ENCODE measurements at regions not wholly inside any gene's neighbourhood (a gene's known extent, or its start where the extent isn't known, plus 50 kb on each side); places are given as distances from the start of the nearest gene placed in this dataset.

- H3K9ac ChIP-seq (ENCODE audit: low read length), result no peak overlapping the region
- RAD21 ChIA-PET (ENCODE audit: low non-redundant PET in 1 of 2, low total read pairs in 2 of 2, uncharacterized antibody in 2 of 2, unreplicated experiment in 2 of 2), result interaction anchor here (0.7 to 0.9 kb wide), 2 partner anchors 14 to 186 kb away, joined by 3 read pairs; no protein-coding TSS in a partner anchor
- H3K4me1 ChIP-seq (ENCODE audit: control insufficient read depth in 1 of 2, insufficient read depth in 2 of 2, low read length in 2 of 2), result peaks cover 2 to 19% of the 10 kb centered on the region in 2 experiments; a peak in 3 of 4 replicates
- H3K36me3 ChIP-seq (ENCODE audit: control insufficient read depth in 1 of 2, insufficient read depth in 2 of 2, low read length in 2 of 2), result no peaks in the 10 kb centered on the region
- DNase-seq (ENCODE audit: low read depth, low spot score) (peak; percentile 41), ATAC-seq (peak; percentile 100)
- H2AFZ ChIP-seq (ENCODE audit: low read depth, low read length, poor library complexity, severe bottlenecking), result peak overlapping the region; percentile 98
- CTCF ChIA-PET, result interaction anchor here (0.8 to 1.9 kb wide), 10 partner anchors 11 to 291 kb away, joined by 3 to 14 read pairs (median 5); partner anchors contain the start of gene NFE2L3
- H3K27me3 ChIP-seq (ENCODE audit: insufficient read depth, low read length), result no peaks in the 10 kb centered on the region
- intact Hi-C loops (cut with micrococcal nuclease), result loop anchor here (2.0 to 5.0 kb wide), 2 partner anchors 284 to 1082 kb away; no protein-coding TSS in a partner anchor
- POLR2A ChIA-PET, result interaction anchor here (0.7 to 1.4 kb wide), 3 partner anchors 73 to 213 kb away, joined by 3 to 5 read pairs (median 3); partner anchors contain the start of genes NFE2L3 and SNX10
- H4K20me1 ChIP-seq (ENCODE audit: insufficient read depth), result no peaks in the 10 kb centered on the region
- peak overlapping the region; percentile 76 for H3K4me2 ChIP-seq (ENCODE audit: low read length)
- no TSS peak for BruUV-seq (replicated peaks)
- H3K79me2 ChIP-seq (ENCODE audit: insufficient read depth, low read length), result no peaks in the 10 kb centered on the region
- no peaks in the 10 kb centered on the region for H3K9me3 ChIP-seq (ENCODE audit: control insufficient read depth in 1 of 2, insufficient read depth in 1 of 2, low read depth in 1 of 2, low read length in 2 of 2)
- no peaks in the 10 kb centered on the region for H3K9me2 ChIP-seq (ENCODE audit: insufficient read depth)
- peak overlapping the region; percentile 16 to 43 for H3K4me3 ChIP-seq (replicated peaks in 1 of 2; ENCODE audit: low read depth in 1 of 2, low read length in 2 of 2)
- H3K27ac ChIP-seq (ENCODE audit: low read depth, low read length), result no peak overlapping the region
- no peak for TF ChIP-seq SRF (IDR thresholded peaks at IDR 0.05; ENCODE audit: low read depth)
- TF ChIP-seq POLR2A (IDR thresholded peaks at IDR 0.05; ENCODE audit: borderline replicate concordance, extremely low read depth, insufficient read depth, insufficient read length), result no peak
- no peak for TF ChIP-seq ELF1 (IDR thresholded peaks at IDR 0.05; ENCODE audit: borderline replicate concordance, low read depth)
- no peak for TF ChIP-seq JUND (IDR thresholded peaks at IDR 0.05)
- TF ChIP-seq ZBTB33 (IDR thresholded peaks at IDR 0.05; ENCODE audit: extremely low read depth, insufficient replicate concordance, low read length), result no peak
- TF ChIP-seq ATF3 (IDR thresholded peaks at IDR 0.05), result no peak
- no peak for TF ChIP-seq SP1 (IDR thresholded peaks at IDR 0.05; ENCODE audit: low read depth)
- no peak for TF ChIP-seq EZH2phosphoT487 (IDR thresholded peaks at IDR 0.05; ENCODE audit: borderline replicate concordance)
- no peak; the same call in 1 of the 2 replicates for TF ChIP-seq SIN3A (IDR thresholded peaks at IDR 0.05; ENCODE audit: low read depth)
- TF ChIP-seq EGR1 (IDR thresholded peaks at IDR 0.05; ENCODE audit: low read depth), result peak; percentile 59
- no peak for TF ChIP-seq REST (IDR thresholded peaks at IDR 0.05; ENCODE audit: low read depth)
- peak; percentile 10; the same call in 1 of the 2 replicates for TF ChIP-seq MAX (IDR thresholded peaks at IDR 0.05)
- TF ChIP-seq POLR2AphosphoS5 (IDR thresholded peaks at IDR 0.05; ENCODE audit: low read depth, low read length), result no peak
- TF ChIP-seq CTCF (IDR thresholded peaks at IDR 0.05 in 2 of 3, conservative IDR thresholded peaks at IDR 0.05 in 1 of 3; ENCODE audit: borderline replicate concordance in 1 of 3, insufficient read depth in 1 of 3, low read depth in 2 of 3, low read length in 2 of 3), result peak; percentile 58 to 68 (median 65)
- no peak for TF ChIP-seq FOSL1 (IDR thresholded peaks at IDR 0.05; ENCODE audit: low read depth)
- TF ChIP-seq ZNF274 (IDR thresholded peaks at IDR 0.05; ENCODE audit: low read depth, low read length), result no peak
- TF ChIP-seq TCF7L2 (IDR thresholded peaks at IDR 0.05; ENCODE audit: borderline replicate concordance, extremely low read depth, insufficient read depth, insufficient read length), result no peak
Observed at GRCh38 chr7:26078437-26079336, 73.3 kb upstream of the NFE2L3 start.

Data from HCT116 (cell line).